ENCODE measurements at regions not wholly inside any gene's neighbourhood (a gene's known extent, or its start where the extent isn't known, plus 50 kb on each side); places are given as distances from the start of the nearest gene placed in this dataset.
A peak's percentile ranks its signal among the peaks of the same experiment; 100 is the strongest.

- intact Hi-C loops (cut with micrococcal nuclease; ENCODE audit: unreplicated experiment): loop anchor here (5.0 kb wide), 1 partner anchor 581 kb away; the partner anchor contains the start of gene ID2
- H3K27me3 ChIP-seq (replicated peaks; ENCODE audit: control insufficient read depth, insufficient read depth, low read length): no peaks in the 10 kb centered on the region
- Mint-ChIP-seq H3K4me3 (ENCODE audit: unreplicated experiment) (no peak overlapping the region), H3K4me1 (ENCODE audit: low read depth, unreplicated experiment) (peaks cover 24% of the 10 kb centered on the region), H3K36me3 (ENCODE audit: insufficient read depth, unreplicated experiment) (no peaks in the 10 kb centered on the region), H3K27ac (ENCODE audit: unreplicated experiment) (no peak overlapping the region), H3K27me3 (ENCODE audit: insufficient read depth, unreplicated experiment) (no peaks in the 10 kb centered on the region), H3K9me3 (ENCODE audit: unreplicated experiment) (no peaks in the 10 kb centered on the region)
- H3K4me3 ChIP-seq (ENCODE audit: low read depth, low read length): no peak overlapping the region
- no peak for TF ChIP-seq CTCF (IDR thresholded peaks at IDR 0.05; ENCODE audit: insufficient read depth in 1 of 2, low read depth in 1 of 2, low read length in 1 of 2, severe bottlenecking in 1 of 2, unreplicated experiment in 1 of 2)
- POLR2A ChIA-PET: interaction anchor here (0.6 kb wide), 1 partner anchor 25 kb away, joined by 3 read pairs; no protein-coding TSS in a partner anchor
- peaks cover 27% of the 10 kb centered on the region for H3K4me1 ChIP-seq
- CTCF ChIA-PET: no interaction called here
- H3K9me3 ChIP-seq: no peaks in the 10 kb centered on the region
- BruUV-seq (replicated peaks): no TSS peak
- DNase-seq: no peak
- no peaks in the 10 kb centered on the region for H3K36me3 ChIP-seq (ENCODE audit: control insufficient read depth, insufficient read depth, low read length)
These were observed 580.1 kb upstream of the ID2 start for GRCh38 chr2:8101614-8102277.

DNA sequence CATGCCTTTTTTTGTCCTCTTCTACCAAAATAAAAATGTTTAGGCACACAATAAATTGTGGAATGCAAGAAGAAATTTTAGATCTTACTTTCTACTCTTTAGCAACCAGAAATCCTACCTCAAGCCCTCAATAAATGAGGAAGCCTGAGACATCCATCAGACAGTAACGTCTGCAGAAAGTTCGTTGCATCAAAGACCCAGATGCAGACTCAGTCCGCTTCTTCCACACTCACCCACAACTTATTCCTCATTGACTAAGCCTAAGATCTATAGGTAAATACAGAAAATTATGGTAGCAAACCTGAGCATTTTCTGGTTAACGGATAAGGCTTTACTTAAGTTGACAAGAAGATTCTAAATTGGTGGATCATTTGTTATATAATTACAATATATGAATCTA, 579.4 kb upstream of the ID2 start:
- Mint-ChIP-seq H3K9me3 (ENCODE audit: unreplicated experiment) (no peaks in the 10 kb centered on the region), H3K27me3 (ENCODE audit: insufficient read depth, unreplicated experiment) (no peaks in the 10 kb centered on the region), H3K4me1 (ENCODE audit: low read depth, unreplicated experiment) (peaks cover 24% of the 10 kb centered on the region), H3K27ac (ENCODE audit: unreplicated experiment) (no peak overlapping the region), H3K4me3 (ENCODE audit: unreplicated experiment) (no peak overlapping the region), H3K36me3 (ENCODE audit: insufficient read depth, unreplicated experiment) (no peaks in the 10 kb centered on the region)
- Histone ChIP-seq H3K27me3 (replicated peaks; ENCODE audit: control insufficient read depth, insufficient read depth, low read length) (no peaks in the 10 kb centered on the region), H3K36me3 (ENCODE audit: control insufficient read depth, insufficient read depth, low read length) (no peaks in the 10 kb centered on the region), H3K4me3 (ENCODE audit: low read depth, low read length) (no peak overlapping the region), H3K9me3 (no peaks in the 10 kb centered on the region), H3K4me1 (peaks cover 27% of the 10 kb centered on the region)
- no peak for DNase-seq
- ChIA-PET POLR2A (no interaction called here), CTCF (no interaction called here)
- intact Hi-C loops (cut with micrococcal nuclease; ENCODE audit: unreplicated experiment): loop anchor here (5.0 kb wide), 1 partner anchor 580 kb away; the partner anchor contains the start of gene ID2
- no peak for TF ChIP-seq CTCF (IDR thresholded peaks at IDR 0.05; ENCODE audit: insufficient read depth in 1 of 2, low read depth in 1 of 2, low read length in 1 of 2, severe bottlenecking in 1 of 2, unreplicated experiment in 1 of 2)
- BruUV-seq (replicated peaks): no TSS peak

DNA sequence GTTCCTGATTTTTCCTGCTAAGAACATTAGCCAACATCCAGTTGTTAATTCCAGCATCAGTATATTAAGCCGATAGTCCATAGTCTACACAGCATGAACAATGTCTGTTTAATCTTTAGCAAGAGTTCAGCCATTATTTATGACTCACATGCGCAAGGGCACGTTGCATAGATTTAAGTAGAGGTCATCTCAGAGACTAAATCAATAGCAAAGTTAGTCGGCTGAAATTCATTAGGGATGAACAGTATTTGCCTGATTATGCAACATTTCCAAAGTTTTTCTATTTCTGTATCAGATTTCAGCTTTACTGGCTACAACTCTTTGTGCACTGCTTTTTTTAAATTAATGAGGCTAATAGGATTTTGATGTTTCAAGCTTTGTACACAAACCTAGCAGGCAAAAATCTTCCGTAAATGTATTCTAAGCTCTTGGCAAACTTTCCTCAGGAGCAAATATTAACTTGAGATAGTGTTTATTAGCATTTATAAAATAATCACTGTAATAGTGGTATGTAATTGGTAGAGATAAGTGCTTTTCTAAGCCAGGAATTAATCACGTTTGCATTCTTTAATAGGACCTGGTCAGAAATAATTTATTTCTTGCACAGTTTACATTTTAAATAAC, 578.7 kb upstream of the ID2 start:
- no peaks in the 10 kb centered on the region for H3K27me3 Mint-ChIP-seq (ENCODE audit: insufficient read depth, unreplicated experiment)
- DNase-seq: peak; percentile 66 to 75
- Histone ChIP-seq H3K4me1 (peaks cover 27% of the 10 kb centered on the region), H3K27me3 (replicated peaks; ENCODE audit: control insufficient read depth, insufficient read depth, low read length) (no peaks in the 10 kb centered on the region), H3K4me3 (ENCODE audit: low read depth, low read length) (no peak overlapping the region), H3K36me3 (ENCODE audit: control insufficient read depth, insufficient read depth, low read length) (no peaks in the 10 kb centered on the region), H3K9me3 (no peaks in the 10 kb centered on the region)
- intact Hi-C loops (cut with micrococcal nuclease; ENCODE audit: unreplicated experiment): loop anchor here (1.0 to 5.0 kb wide), 6 partner anchors 16 to 579 kb away; partner anchors contain the start of gene ID2
- POLR2A ChIA-PET: no interaction called here
- CTCF ChIA-PET: no interaction called here
- H3K9me3 Mint-ChIP-seq (ENCODE audit: unreplicated experiment): no peaks in the 10 kb centered on the region
- peaks cover 24% of the 10 kb centered on the region for H3K4me1 Mint-ChIP-seq (ENCODE audit: low read depth, unreplicated experiment)
- no TSS peak for BruUV-seq (replicated peaks)
- no peak overlapping the region for H3K4me3 Mint-ChIP-seq (ENCODE audit: unreplicated experiment)
- no peak for TF ChIP-seq CTCF (IDR thresholded peaks at IDR 0.05; ENCODE audit: insufficient read depth in 1 of 2, low read depth in 1 of 2, low read length in 1 of 2, severe bottlenecking in 1 of 2, unreplicated experiment in 1 of 2)
- no peaks in the 10 kb centered on the region for H3K36me3 Mint-ChIP-seq (ENCODE audit: insufficient read depth, unreplicated experiment)
- no peak overlapping the region for H3K27ac Mint-ChIP-seq (ENCODE audit: unreplicated experiment)

All from Caco-2 (cell line).